Choroid plexus epithelial cell (primary cell): ENCODE measurements at regions not wholly inside any gene's neighbourhood (a gene's known extent, or its start where the extent isn't known, plus 50 kb on each side); places are given as distances from the start of the nearest gene placed in this dataset.

Experiments used
- DNase-seq: peaks from one replicate; pipeline ENCODE4 v3.0.0-alpha.2; 2010; ENCODE audit warnings: low read depth
- H3K4me3 ChIP-seq: 2 replicates; pipeline ENCODE4 v1.5.1; 2011; ENCODE audit warnings: low read depth, mild to moderate bottlenecking, control low read depth, low read length, moderate library complexity
- TF ChIP-seq, protein P1 (sequence below): conservative IDR thresholded peaks from 2 replicates; pipeline ENCODE4 v1.5.1; 2011; ENCODE audit warnings: low read depth, mild to moderate bottlenecking, control low read depth, inconsistent platforms, low read length, moderate library complexity

DNA sequence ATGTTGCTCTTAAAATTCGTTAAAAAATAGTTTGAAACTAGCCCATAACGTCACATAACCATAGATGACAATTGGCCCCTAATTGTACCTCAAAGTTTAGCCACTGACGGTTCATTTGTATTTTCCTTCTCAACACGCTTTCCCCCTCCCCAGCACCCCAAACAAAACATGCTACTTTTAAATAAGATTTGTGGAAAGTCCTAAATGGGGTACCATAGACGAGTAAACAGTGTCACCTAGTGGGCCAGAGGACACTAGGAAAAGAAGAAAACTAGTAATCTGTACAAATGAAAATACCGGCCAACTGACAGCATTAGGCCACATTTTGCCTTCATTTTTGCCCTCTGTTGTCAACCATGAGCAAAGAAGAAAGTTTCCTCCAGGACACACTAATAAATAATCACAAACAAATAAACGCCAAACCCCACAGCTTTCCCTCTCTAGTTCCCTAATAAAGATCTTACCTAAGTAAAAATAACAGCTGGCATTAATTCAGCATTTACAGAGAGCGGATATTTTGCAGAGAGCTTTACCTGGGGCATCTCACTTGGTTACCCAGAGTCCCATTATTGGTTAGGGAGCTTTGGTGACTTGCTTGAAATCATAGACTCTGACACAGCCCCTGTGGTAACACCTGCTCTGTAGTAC, 175.1 kb upstream of the ATP11B start:
- peak; percentile 13 for DNase-seq

DNA sequence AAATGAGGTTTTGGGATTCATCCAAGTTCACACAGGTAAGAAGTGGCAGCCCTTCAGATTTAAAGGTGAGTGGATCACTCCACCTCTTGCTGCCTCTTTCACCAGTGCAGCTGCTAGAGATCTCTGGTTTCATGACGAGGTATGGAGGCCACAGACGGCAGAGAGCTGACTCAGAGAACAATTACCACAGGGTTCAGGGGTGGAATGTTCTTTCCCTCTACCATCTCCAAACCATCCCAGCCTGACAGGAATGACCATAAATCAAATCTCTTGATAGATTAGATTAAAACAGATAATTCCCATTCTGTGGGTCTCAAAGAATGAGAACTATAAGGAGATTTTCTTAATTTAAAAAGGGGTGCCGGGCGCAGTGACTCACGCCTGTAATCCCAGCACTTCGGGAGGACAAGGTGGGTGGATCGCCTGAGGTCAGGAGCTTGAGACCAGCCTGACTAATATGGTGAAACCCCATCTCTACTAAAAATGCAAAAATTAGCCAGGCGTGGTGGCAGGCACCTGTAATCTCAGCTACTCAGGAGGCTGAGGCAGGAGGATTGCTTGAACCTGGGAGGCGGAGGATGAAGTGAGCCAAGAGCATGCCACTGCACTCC, 174.2 kb upstream of the ATP11B start:
- peak; percentile 46 for DNase-seq

More for the DNA sequence above, 175.1 kb upstream of the ATP11B start:
- H3K4me3 ChIP-seq = no peak overlapping the region
- TF ChIP-seq, protein P1, sequence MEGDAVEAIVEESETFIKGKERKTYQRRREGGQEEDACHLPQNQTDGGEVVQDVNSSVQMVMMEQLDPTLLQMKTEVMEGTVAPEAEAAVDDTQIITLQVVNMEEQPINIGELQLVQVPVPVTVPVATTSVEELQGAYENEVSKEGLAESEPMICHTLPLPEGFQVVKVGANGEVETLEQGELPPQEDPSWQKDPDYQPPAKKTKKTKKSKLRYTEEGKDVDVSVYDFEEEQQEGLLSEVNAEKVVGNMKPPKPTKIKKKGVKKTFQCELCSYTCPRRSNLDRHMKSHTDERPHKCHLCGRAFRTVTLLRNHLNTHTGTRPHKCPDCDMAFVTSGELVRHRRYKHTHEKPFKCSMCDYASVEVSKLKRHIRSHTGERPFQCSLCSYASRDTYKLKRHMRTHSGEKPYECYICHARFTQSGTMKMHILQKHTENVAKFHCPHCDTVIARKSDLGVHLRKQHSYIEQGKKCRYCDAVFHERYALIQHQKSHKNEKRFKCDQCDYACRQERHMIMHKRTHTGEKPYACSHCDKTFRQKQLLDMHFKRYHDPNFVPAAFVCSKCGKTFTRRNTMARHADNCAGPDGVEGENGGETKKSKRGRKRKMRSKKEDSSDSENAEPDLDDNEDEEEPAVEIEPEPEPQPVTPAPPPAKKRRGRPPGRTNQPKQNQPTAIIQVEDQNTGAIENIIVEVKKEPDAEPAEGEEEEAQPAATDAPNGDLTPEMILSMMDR = peak; percentile 35

DNA sequence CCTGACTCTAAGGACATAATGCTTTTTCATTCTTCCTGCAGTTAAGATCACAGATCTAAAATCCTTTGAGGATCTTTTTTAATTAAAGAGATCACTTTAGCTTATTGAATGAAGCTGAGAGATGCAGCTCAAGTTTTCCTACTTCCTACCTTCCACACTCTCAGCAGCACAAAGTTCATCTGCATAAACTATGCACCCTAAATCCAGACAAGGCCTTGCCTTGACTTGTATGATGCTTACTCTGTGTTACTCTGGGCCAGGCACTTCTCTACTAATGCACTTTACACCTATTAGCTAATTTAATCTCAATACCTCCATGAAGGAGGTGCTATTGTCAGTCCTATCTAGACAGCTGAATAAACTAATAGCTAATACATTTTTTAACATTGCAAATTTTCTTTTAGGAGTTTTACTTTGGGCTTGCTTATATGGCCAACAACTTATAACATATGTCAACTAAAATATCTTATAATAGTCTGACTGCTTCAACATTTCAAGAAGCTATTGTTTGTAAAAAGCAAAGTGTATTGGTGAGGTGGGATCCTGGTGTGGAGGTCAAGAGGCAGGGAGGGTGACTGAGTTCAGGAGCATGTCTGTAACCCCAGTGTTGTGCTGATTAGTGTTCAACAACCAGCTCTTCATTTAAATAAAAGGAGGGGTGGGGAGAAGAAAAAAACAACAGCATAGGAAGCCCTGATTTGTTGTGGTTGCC, 172.4 kb upstream of the ATP11B start:
- DNase-seq = no peak
- TF ChIP-seq, protein P1 = no peak
- H3K4me3 ChIP-seq = no peak overlapping the region

More for the DNA sequence above, 174.2 kb upstream of the ATP11B start:
- no peak overlapping the region for H3K4me3 ChIP-seq
- TF ChIP-seq, protein P1 = no peak

DNA sequence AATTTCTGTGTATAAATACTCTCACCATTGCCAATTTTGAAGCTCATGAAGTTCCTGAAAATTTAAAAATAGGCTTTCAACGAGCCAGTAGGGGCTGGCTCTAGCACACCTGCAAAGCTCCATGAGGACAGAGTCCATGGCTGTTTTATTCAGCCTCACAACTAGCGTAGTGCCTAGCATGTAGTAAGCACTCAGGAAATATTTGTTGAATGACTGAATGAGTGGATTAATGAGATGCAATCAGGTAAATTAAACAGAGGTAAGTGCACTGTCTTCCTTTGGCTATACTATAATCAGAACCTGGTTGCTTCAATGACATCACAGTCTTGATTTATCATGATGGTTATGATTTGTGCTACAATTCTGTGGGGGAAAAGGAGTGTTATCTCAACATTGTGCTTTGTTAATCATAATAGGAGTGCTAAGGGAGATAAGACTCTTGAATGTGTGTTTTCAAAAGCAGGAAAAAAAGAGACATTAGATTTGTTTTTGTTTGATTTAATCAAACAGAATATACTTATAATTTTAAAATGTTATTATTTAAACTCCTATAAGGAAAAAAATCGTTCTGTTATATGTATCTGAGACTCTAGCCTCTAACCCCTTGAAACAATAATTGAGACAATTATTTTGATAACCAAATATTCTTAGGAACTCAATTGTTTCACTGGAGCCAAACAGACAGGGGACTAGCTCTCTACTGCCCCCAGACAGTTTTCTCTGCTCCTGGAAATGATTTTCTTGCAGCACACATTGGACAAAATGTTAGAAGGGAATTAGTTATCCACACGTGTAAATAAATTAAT, 171.7 kb upstream of the ATP11B start:
- TF ChIP-seq, protein P1 = peak; percentile 46
- peak; percentile 13 for DNase-seq
- no peak overlapping the region for H3K4me3 ChIP-seq

DNA sequence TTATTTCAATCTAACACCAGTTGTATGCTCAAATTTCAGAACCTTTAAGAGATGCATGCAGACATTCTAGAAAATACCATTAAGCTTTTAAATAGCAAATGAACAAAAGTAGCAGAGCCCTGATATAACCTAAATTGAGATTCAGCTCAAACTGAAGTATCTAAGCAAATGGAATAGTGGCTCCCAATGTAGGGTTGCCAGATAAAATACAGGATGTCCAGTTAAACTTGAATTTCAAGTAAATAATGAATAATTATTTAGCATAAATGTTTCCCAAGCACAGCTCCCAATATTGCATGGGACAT, 171.1 kb upstream of the ATP11B start:
- no peak for DNase-seq
- TF ChIP-seq, protein P1 = no peak
- H3K4me3 ChIP-seq = no peak overlapping the region

DNA sequence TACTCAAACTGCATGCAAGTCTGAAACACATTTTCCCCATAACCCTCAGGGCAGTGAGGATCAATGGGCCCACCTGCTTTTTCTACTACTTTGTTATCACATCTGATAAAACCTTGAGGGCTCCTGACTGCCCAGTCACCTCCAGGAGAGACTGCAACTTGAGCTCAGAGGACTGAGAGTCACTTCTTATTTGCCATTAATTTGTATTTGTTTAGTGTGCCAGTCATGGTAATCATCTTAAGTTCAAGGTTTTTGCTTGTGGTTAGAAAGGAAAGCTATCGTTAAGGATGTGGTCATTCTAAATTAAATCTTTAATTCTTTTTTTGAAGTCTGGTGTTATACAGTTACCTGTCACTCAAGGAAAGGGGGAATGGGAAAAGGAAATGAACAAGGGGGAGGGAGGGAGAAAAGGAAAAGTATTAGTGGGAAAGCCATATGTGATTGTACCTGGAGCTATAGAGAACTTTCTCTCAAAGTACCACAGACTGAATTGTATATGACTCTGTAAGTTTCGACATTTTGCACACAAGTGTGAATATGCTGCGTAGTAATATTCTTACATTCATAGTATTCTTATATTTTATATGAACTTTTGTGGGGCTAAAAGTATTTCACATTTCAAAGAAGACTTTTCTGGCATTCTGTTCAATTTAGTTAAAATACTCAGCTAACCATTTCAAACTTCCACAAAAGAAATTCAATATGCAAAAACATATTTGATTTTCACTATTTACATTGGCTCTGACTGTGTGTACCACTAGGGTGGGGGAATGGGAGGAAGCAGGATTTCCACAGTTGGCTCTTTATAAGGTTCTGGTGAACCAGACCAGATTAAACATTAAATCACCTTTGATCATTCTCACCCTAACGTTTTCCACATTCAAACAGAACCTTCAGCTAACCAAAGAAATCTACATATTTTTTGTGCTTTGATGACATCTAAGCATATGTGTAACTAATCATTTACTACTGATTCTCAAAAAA, 166.5 kb upstream of the ATP11B start:
- TF ChIP-seq, protein P1 = no peak
- no peak for DNase-seq
- H3K4me3 ChIP-seq = no peak overlapping the region
